HepG2 (cell line): ENCODE measurements at regions not wholly inside any gene's neighbourhood (a gene's known extent, or its start where the extent isn't known, plus 50 kb on each side); places are given as distances from the start of the nearest gene placed in this dataset.

Experiments used
- ATAC-seq: fragments of 200-7000 bp; cut with Tn5 transposase; 3 replicates; pipeline ENCODE4 v1.9.1; 2020; ENCODE audit warnings: mild to moderate bottlenecking, moderate library complexity
- BruUV-seq: library from RNA; stranded (reverse); fragments of 400-500 nt; replicated peaks from 2 replicates; lab custom pipeline; 2021; lab: Mats Ljungman, UMichigan
- CTCF ChIA-PET: fragments of 300-600 bp; formaldehyde crosslinking; extraction: SDS; loops from one replicate; lab custom pipeline; 2021; ENCODE audit warnings: low total read pairs, inconsistent platforms, low intra/inter-chr PET ratio; lab: Yijun Ruan, JAX
- POLR2A ChIA-PET: fragments of 350-600 bp; sonication (Branson Sonifier 250); formaldehyde crosslinking; loops from one replicate; lab custom pipeline; 2020; ENCODE audit warnings: antibody characterized with exemption, inconsistent platforms; lab: Yijun Ruan, JAX
- DNase-seq: peaks from one replicate; pipeline ENCODE4 v3.0.0-alpha.2; 2015; ENCODE audit warnings: low spot score
- FAIRE-seq: peaks from 3 replicates; lab custom pipeline; 2011; peaks lifted over from hg19 to GRCh38; lab: Jason Lieb, UNC
- H2AFZ ChIP-seq: one replicate; pipeline ENCODE4 v1.6.1; 2011; ENCODE audit warnings: low read length, inconsistent platforms
- H3K27ac ChIP-seq: fragments of 300-600 bp; 3 replicates; pipeline ENCODE4 v1.8.0; 2011; ENCODE audit warnings: mixed run types, mild to moderate bottlenecking, mixed read lengths, low read length, inconsistent platforms; ENCODE audit not compliant: insufficient read depth; ENCODE audit errors: extremely low read length
- H3K27me3 ChIP-seq, 2 experiments: fragments of 200-600 bp in 1 of 2; 2 replicates in 1 of 2; 3 replicates in 1 of 2; pipeline versions ENCODE4 v1.6.0 to v1.8.0; 2011; ENCODE audit warnings: low read length in 2 of 2, mild to moderate bottlenecking in 2 of 2, moderate library complexity in 2 of 2, inconsistent platforms in 1 of 2; ENCODE audit not compliant: insufficient read depth in 2 of 2, control insufficient read depth in 1 of 2
- H3K36me3 ChIP-seq, 2 experiments: fragments of 200-600 bp in 1 of 2; replicated peaks in 1 of 2; 2 replicates in 1 of 2; 3 replicates in 1 of 2; pipeline versions ENCODE4 v1.5.1 to v1.8.0; 2011; ENCODE audit warnings: low read length in 2 of 2, inconsistent platforms in 1 of 2; ENCODE audit not compliant: insufficient read depth in 2 of 2, control insufficient read depth in 1 of 2
- H3K4me1 ChIP-seq: 2 replicates; pipeline ENCODE4 v1.5.1; 2012; ENCODE audit warnings: low read length, inconsistent platforms; ENCODE audit not compliant: insufficient read depth
- H3K4me2 ChIP-seq: 2 replicates; pipeline ENCODE4 v1.6.0; 2011; ENCODE audit warnings: low read depth, low read length, inconsistent platforms
- H3K4me3 ChIP-seq, 3 experiments: fragments of 200-600 bp in 1 of 3; sonication (generic), shearing (Covaris generic) in 1 of 3; replicated peaks in 1 of 3; 2 replicates each; pipeline ENCODE4 v1.5.1; 2011 to 2016; ENCODE audit warnings: low read length in 3 of 3, inconsistent platforms in 2 of 3, low read depth in 2 of 3, mild to moderate bottlenecking in 2 of 3, control low read depth in 1 of 3, mixed read lengths in 1 of 3; ENCODE audit not compliant: insufficient read depth in 1 of 3
- H3K79me2 ChIP-seq: one replicate; pipeline ENCODE4 v1.6.1; 2011; ENCODE audit warnings: low read length, inconsistent platforms; ENCODE audit not compliant: insufficient read depth
- H3K9ac ChIP-seq: 2 replicates; pipeline ENCODE4 v1.6.0; 2011; ENCODE audit warnings: mild to moderate bottlenecking, low read depth, low read length, inconsistent platforms; ENCODE audit not compliant: insufficient read depth
- H3K9me3 ChIP-seq: 2 replicates; pipeline ENCODE4 v1.5.1; 2012; ENCODE audit warnings: mild to moderate bottlenecking, low read length
- H4K20me1 ChIP-seq: 2 replicates; pipeline ENCODE4 v1.6.0; 2011; ENCODE audit warnings: inconsistent platforms, mild to moderate bottlenecking, low read length, moderate library complexity; ENCODE audit not compliant: insufficient read depth
- BRF2 ChIP-seq: sonication (generic); formaldehyde crosslinking; IDR thresholded peaks from 2 replicates; pipeline ENCODE4 v1.8.1; 2022; ENCODE audit warnings: mild to moderate bottlenecking, missing genetic modification reagents
- CSRNP2 ChIP-seq: sonication (generic); formaldehyde crosslinking; conservative IDR thresholded peaks from 2 replicates; pipeline ENCODE4 v1.8.0; 2022; ENCODE audit warnings: low read depth, missing genetic modification reagents
- HMGXB3 ChIP-seq: sonication (generic); formaldehyde crosslinking; IDR thresholded peaks from 2 replicates; pipeline ENCODE4 v1.4.0; 2020; ENCODE audit warnings: missing genetic modification reagents, borderline replicate concordance
- HOMEZ ChIP-seq: IDR thresholded peaks from 2 replicates; pipeline ENCODE4 v1.6.1; 2016; ENCODE audit warnings: low read depth
- NCOA2 ChIP-seq: sonication (generic); formaldehyde crosslinking; IDR thresholded peaks from 2 replicates; pipeline ENCODE4 v1.8.0; 2022; ENCODE audit warnings: inconsistent platforms
- TBX2 ChIP-seq: sonication (generic); formaldehyde crosslinking; IDR thresholded peaks from 2 replicates; pipeline ENCODE4 v1.5.0; 2020; ENCODE audit warnings: missing genetic modification reagents, mild to moderate bottlenecking, borderline replicate concordance
- TRIM22 ChIP-seq: fragments of 450-650 bp; IDR thresholded peaks from 2 replicates; pipeline ENCODE4 v1.6.1; 2017
- YY1 ChIP-seq: IDR thresholded peaks from 2 replicates; pipeline ENCODE4 v1.6.1; 2011; ENCODE audit warnings: low read length, low read depth, moderate library complexity, mild to moderate bottlenecking; ENCODE audit not compliant: insufficient read depth, insufficient replicate concordance
- ZBTB4 ChIP-seq: sonication (generic); formaldehyde crosslinking; IDR thresholded peaks from 2 replicates; pipeline ENCODE4 v1.4.0; 2020; ENCODE audit warnings: missing genetic modification reagents, mild to moderate bottlenecking, borderline replicate concordance
- ZNF883 ChIP-seq: sonication (generic); formaldehyde crosslinking; IDR thresholded peaks from 2 replicates; pipeline ENCODE4 v1.5.1; 2020; ENCODE audit warnings: mild to moderate bottlenecking, missing genetic modification reagents; ENCODE audit errors: not compliant biosample characterization
- WGBS: methylation state at CpG from one replicate; pipeline ENCODE4 v1.1.6; 2017; ENCODE audit warnings: low lambda C conversion rate; 5-methylcytosine and 5-hydroxymethylcytosine counted together
- in situ Hi-C: cut with HindIII; loops from 2 replicates; pipeline ENCODE4 v1.10.0; 2017; ENCODE audit warnings: low pct_unique_long_range_greater_than_20kb; ENCODE audit not compliant: extremely low pct_ligation_motif_present
- intact Hi-C: fragments of 100-400 bp; cut with micrococcal nuclease; formaldehyde crosslinking; loops from one replicate; pipeline ENCODE4 v1.10.0; 2022; ENCODE audit not compliant: unreplicated experiment

GRCh38 chr7:41328131-41328530 is 374.8 kb downstream of the INHBA start:
- ChIA-PET CTCF (no interaction called here), POLR2A (no interaction called here)
- Histone ChIP-seq H3K4me3 (no peak overlapping the region), H3K9ac (no peak overlapping the region), H3K4me2 (no peak overlapping the region), H3K4me1 (no peaks in the 10 kb centered on the region), H3K27me3 (no peaks in the 10 kb centered on the region), H3K9me3 (no peaks in the 10 kb centered on the region), H3K27ac (no peak overlapping the region), H4K20me1 (no peaks in the 10 kb centered on the region), H3K36me3 (no peaks in the 10 kb centered on the region), H2AFZ (no peak overlapping the region), H3K79me2 (no peaks in the 10 kb centered on the region)
- no peak for ATAC-seq
- DNase-seq = no peak
- in situ Hi-C loops = no loop called here
- intact Hi-C loops = no loop called here
- FAIRE-seq = no peak
- BruUV-seq = no TSS peak
- 6% methylated on average over 3 of the region's 3 CpGs for whole genome bisulfite sequencing
- no peak for TF ChIP-seq BRF2 (CRISPR knock-in tag)
- no peak for TF ChIP-seq NCOA2 (CRISPR knock-in tag)
- no peak for TF ChIP-seq HOMEZ (CRISPR knock-in tag)
- TF ChIP-seq TBX2 (CRISPR knock-in tag) = no peak
- TF ChIP-seq TRIM22 = no peak
- no peak for TF ChIP-seq ZNF883 (CRISPR knock-in tag)
- TF ChIP-seq YY1 = no peak
- no peak for TF ChIP-seq CSRNP2
- no peak for TF ChIP-seq HMGXB3
- no peak for TF ChIP-seq ZBTB4 (CRISPR knock-in tag)
